Naive B cell (primary cell): ENCODE measurements at regions not wholly inside any gene's neighbourhood (a gene's known extent, or its start where the extent isn't known, plus 50 kb on each side); places are given as distances from the start of the nearest gene placed in this dataset.

ENCODE experiments used
- ATAC-seq, 2 donors: fragments of 150-1000 bp; cut with Tn5 transposase; 2 replicates each; pipeline ENCODE4 v1.10.0; 2021; ENCODE audit warnings: low read depth in 2 of 2, mild to moderate bottlenecking in 2 of 2, moderate library complexity in 2 of 2
- DNase-seq: peaks from one replicate; pipeline ENCODE4 v3.0.0; 2022
- H3K27ac Mint-ChIP-seq, 6 donors: one replicate each; pipeline ENCODE4 v1.8.0; 2020 to 2022; ENCODE audit warnings: mild to moderate bottlenecking in 6 of 6, mixed read lengths in 6 of 6, moderate library complexity in 5 of 6, inconsistent platforms in 2 of 6
- H3K27me3 Mint-ChIP-seq, 3 donors: one replicate each; pipeline ENCODE4 v1.8.0; 2021 to 2022; ENCODE audit warnings: mixed read lengths in 3 of 3, mild to moderate bottlenecking in 1 of 3
- H3K36me3 Mint-ChIP-seq, 2 donors: one replicate each; pipeline ENCODE4 v1.8.0; 2020 to 2022; ENCODE audit warnings: mixed read lengths in 2 of 2, inconsistent platforms in 1 of 2, mild to moderate bottlenecking in 1 of 2
- H3K4me1 Mint-ChIP-seq, 3 donors: one replicate each; pipeline ENCODE4 v1.8.0; 2020 to 2022; ENCODE audit warnings: mixed read lengths in 3 of 3, inconsistent platforms in 1 of 3, mild to moderate bottlenecking in 1 of 3, moderate library complexity in 1 of 3
- H3K4me3 Mint-ChIP-seq, 8 donors: one replicate each; pipeline ENCODE4 v1.8.0; 2020 to 2022; ENCODE audit warnings: mild to moderate bottlenecking in 8 of 8, mixed read lengths in 8 of 8, moderate library complexity in 8 of 8, inconsistent platforms in 2 of 8
- H3K9me3 Mint-ChIP-seq, 7 donors: one replicate each; pipeline ENCODE4 v1.8.0; 2020 to 2022; ENCODE audit warnings: mixed read lengths in 7 of 7, mild to moderate bottlenecking in 5 of 7, inconsistent platforms in 2 of 7, moderate library complexity in 1 of 7

GRCh38 chr3:6602329-6602728 lies 258.6 kb upstream of the GRM7 start:
- Mint-ChIP-seq H3K4me3 (no peak overlapping the region), H3K27ac (no peak overlapping the region), H3K27me3 (no peaks in the 10 kb centered on the region), H3K4me1 (peaks cover 0 to 3% (median 0%) of the 10 kb centered on the region in 3 donors), H3K9me3 (peaks cover 0 to 12% (median 5%) of the 10 kb centered on the region in 7 donors), H3K36me3 (no peaks in the 10 kb centered on the region)
- DNase-seq: no peak
- ATAC-seq: no peak

- Mint-ChIP-seq H3K36me3 (no peaks in the 10 kb centered on the region), H3K9me3 (peaks cover 0 to 11% (median 4%) of the 10 kb centered on the region in 7 donors), H3K27ac (no peak overlapping the region), H3K4me1 (peaks cover 0 to 3% (median 0%) of the 10 kb centered on the region in 3 donors), H3K27me3 (no peaks in the 10 kb centered on the region), H3K4me3 (no peak overlapping the region)
- DNase-seq (no peak), ATAC-seq (no peak)
These were observed 255.7 kb upstream of the GRM7 start for GRCh38 chr3:6605227-6605626.

- Mint-ChIP-seq H3K4me3 (no peak overlapping the region), H3K27ac (no peak overlapping the region), H3K36me3 (no peaks in the 10 kb centered on the region), H3K9me3 (peaks cover 0 to 11% (median 4%) of the 10 kb centered on the region in 7 donors), H3K4me1 (no peaks in the 10 kb centered on the region), H3K27me3 (no peaks in the 10 kb centered on the region)
- no peak for DNase-seq
- no peak for ATAC-seq
These were observed 252.1 kb upstream of the GRM7 start for GRCh38 chr3:6608843-6609242.

GRCh38 chr3:6612034-6612616 lies 248.8 kb upstream of the GRM7 start:
- no peaks in the 10 kb centered on the region for H3K4me1 Mint-ChIP-seq
- ATAC-seq (no peak), DNase-seq (no peak)
- H3K9me3 Mint-ChIP-seq: peaks cover 0 to 13% (median 4%) of the 10 kb centered on the region in 7 donors
- no peaks in the 10 kb centered on the region for H3K36me3 Mint-ChIP-seq
- no peak overlapping the region for H3K4me3 Mint-ChIP-seq
- H3K27ac Mint-ChIP-seq: no peak overlapping the region
- H3K27me3 Mint-ChIP-seq: no peaks in the 10 kb centered on the region

GRCh38 chr3:6622260-6622659 lies 238.7 kb upstream of the GRM7 start:
- peaks cover 0 to 2% (median 0%) of the 10 kb centered on the region in 7 donors for H3K9me3 Mint-ChIP-seq
- H3K36me3 Mint-ChIP-seq: no peaks in the 10 kb centered on the region
- H3K4me1 Mint-ChIP-seq: no peaks in the 10 kb centered on the region
- no peak overlapping the region for H3K27ac Mint-ChIP-seq
- no peaks in the 10 kb centered on the region for H3K27me3 Mint-ChIP-seq
- H3K4me3 Mint-ChIP-seq: no peak overlapping the region
- no peak for DNase-seq
- no peak for ATAC-seq

- H3K27ac Mint-ChIP-seq: no peak overlapping the region
- H3K9me3 Mint-ChIP-seq: peaks cover 0 to 2% (median 0%) of the 10 kb centered on the region in 7 donors
- H3K4me3 Mint-ChIP-seq: no peak overlapping the region
These were observed 238.2 kb upstream of the GRM7 start for GRCh38 chr3:6622712-6623111.

GRCh38 chr3:6631376-6631775 lies 229.5 kb upstream of the GRM7 start:
- Mint-ChIP-seq H3K27ac (no peak overlapping the region), H3K27me3 (no peaks in the 10 kb centered on the region), H3K9me3 (peaks cover 0 to 2% (median 0%) of the 10 kb centered on the region in 7 donors), H3K4me3 (no peak overlapping the region), H3K36me3 (no peaks in the 10 kb centered on the region), H3K4me1 (no peaks in the 10 kb centered on the region)
- DNase-seq (no peak), ATAC-seq (no peak)

More at GRCh38 chr3:6622712-6623111, 238.2 kb upstream of the GRM7 start:
- H3K27me3 Mint-ChIP-seq: no peaks in the 10 kb centered on the region
- no peaks in the 10 kb centered on the region for H3K36me3 Mint-ChIP-seq
- H3K4me1 Mint-ChIP-seq: no peaks in the 10 kb centered on the region
- DNase-seq: no peak
- ATAC-seq: no peak

GRCh38 chr3:6640907-6641306 lies 220.0 kb upstream of the GRM7 start:
- Mint-ChIP-seq H3K9me3 (peaks cover 2 to 15% (median 4%) of the 10 kb centered on the region in 7 donors), H3K27ac (no peak overlapping the region), H3K27me3 (no peaks in the 10 kb centered on the region), H3K4me1 (no peaks in the 10 kb centered on the region), H3K4me3 (no peak overlapping the region), H3K36me3 (no peaks in the 10 kb centered on the region)
- ATAC-seq (no peak), DNase-seq (no peak)

- no peaks in the 10 kb centered on the region for H3K27me3 Mint-ChIP-seq
- no peaks in the 10 kb centered on the region for H3K4me1 Mint-ChIP-seq
- peaks cover 2 to 11% (median 4%) of the 10 kb centered on the region in 7 donors for H3K9me3 Mint-ChIP-seq
- H3K36me3 Mint-ChIP-seq: no peaks in the 10 kb centered on the region
- H3K4me3 Mint-ChIP-seq: no peak overlapping the region
- no peak for DNase-seq
- H3K27ac Mint-ChIP-seq: no peak overlapping the region
- no peak for ATAC-seq
These were observed 216.6 kb upstream of the GRM7 start for GRCh38 chr3:6644070-6644929.

- ATAC-seq (no peak), DNase-seq (no peak)
- peaks cover 17 to 37% (median 32%) of the 10 kb centered on the region in 7 donors for H3K9me3 Mint-ChIP-seq
- H3K36me3 Mint-ChIP-seq: no peaks in the 10 kb centered on the region
- no peak overlapping the region for H3K27ac Mint-ChIP-seq
- H3K27me3 Mint-ChIP-seq: no peaks in the 10 kb centered on the region
- H3K4me1 Mint-ChIP-seq: no peaks in the 10 kb centered on the region
- no peak overlapping the region for H3K4me3 Mint-ChIP-seq
These were observed 206.2 kb upstream of the GRM7 start for GRCh38 chr3:6654670-6655069.

- Mint-ChIP-seq H3K9me3 (peaks cover 17 to 37% (median 32%) of the 10 kb centered on the region in 7 donors), H3K4me3 (no peak overlapping the region), H3K4me1 (no peaks in the 10 kb centered on the region), H3K27ac (no peak overlapping the region), H3K36me3 (no peaks in the 10 kb centered on the region), H3K27me3 (no peaks in the 10 kb centered on the region)
- ATAC-seq (no peak), DNase-seq (no peak)
These were observed 205.6 kb upstream of the GRM7 start for GRCh38 chr3:6655275-6655674.

GRCh38 chr3:6657591-6657990 lies 203.3 kb upstream of the GRM7 start:
- H3K27me3 Mint-ChIP-seq: no peaks in the 10 kb centered on the region
- ATAC-seq (no peak), DNase-seq (no peak)
- H3K27ac Mint-ChIP-seq: no peak overlapping the region
- H3K4me3 Mint-ChIP-seq: no peak overlapping the region
- H3K9me3 Mint-ChIP-seq: peaks cover 20 to 43% (median 32%) of the 10 kb centered on the region in 7 donors
- no peaks in the 10 kb centered on the region for H3K4me1 Mint-ChIP-seq
- H3K36me3 Mint-ChIP-seq: no peaks in the 10 kb centered on the region

- no peaks in the 10 kb centered on the region for H3K27me3 Mint-ChIP-seq
- H3K36me3 Mint-ChIP-seq: peaks cover 0 to 8% of the 10 kb centered on the region in 2 donors
- DNase-seq (no peak), ATAC-seq (no peak)
- H3K4me1 Mint-ChIP-seq: no peaks in the 10 kb centered on the region
- H3K27ac Mint-ChIP-seq: no peak overlapping the region
- H3K9me3 Mint-ChIP-seq: peaks cover 3 to 41% (median 15%) of the 10 kb centered on the region in 7 donors
- no peak overlapping the region for H3K4me3 Mint-ChIP-seq
These were observed 193.6 kb upstream of the GRM7 start for GRCh38 chr3:6667354-6667753.

GRCh38 chr3:6671363-6671762 lies 189.6 kb upstream of the GRM7 start:
- Mint-ChIP-seq H3K4me3 (no peak overlapping the region), H3K9me3 (peaks cover 3 to 26% (median 13%) of the 10 kb centered on the region in 7 donors), H3K27me3 (no peaks in the 10 kb centered on the region), H3K4me1 (no peaks in the 10 kb centered on the region), H3K27ac (peak overlapping the region in 1 of 6 donors; percentile 15), H3K36me3 (peaks cover 0 to 8% of the 10 kb centered on the region in 2 donors)
- ATAC-seq (no peak), DNase-seq (no peak)
